ENCODE measurements at regions not wholly inside any gene's neighbourhood (a gene's known extent, or its start where the extent isn't known, plus 50 kb on each side); places are given as distances from the start of the nearest gene placed in this dataset.

DNA sequence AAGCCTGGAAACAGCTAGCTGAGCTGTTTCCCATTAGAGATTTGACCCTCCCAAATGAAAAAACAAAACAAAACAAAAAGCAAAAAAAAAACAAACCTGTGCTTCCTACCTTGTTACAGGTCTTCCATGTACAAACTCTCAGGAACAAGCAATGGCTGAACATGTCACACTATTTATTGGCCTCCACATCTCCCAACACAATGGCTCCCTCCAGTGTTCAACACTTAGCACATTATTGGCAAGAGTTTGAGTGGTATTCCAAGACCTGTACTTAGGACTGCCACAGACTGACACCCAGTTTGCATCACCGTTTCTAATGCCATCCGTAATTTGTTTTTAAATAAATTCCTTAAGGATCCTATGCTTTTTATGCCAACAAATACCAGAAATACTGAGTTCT lies 195.0 kb upstream of the OLFM3 start:
- DNase-seq: no peak
- no peaks in the 10 kb centered on the region for H3K27me3 Mint-ChIP-seq
- H3K4me3 Mint-ChIP-seq: no peak overlapping the region
- no peak overlapping the region for H3K27ac Mint-ChIP-seq
- ChIA-PET CTCF (no interaction called here), POLR2A (no interaction called here)
- no peaks in the 10 kb centered on the region for H3K4me1 Mint-ChIP-seq
- no peaks in the 10 kb centered on the region for H3K36me3 Mint-ChIP-seq (ENCODE audit: low read depth)
- no peaks in the 10 kb centered on the region for H3K9me3 Mint-ChIP-seq

DNA sequence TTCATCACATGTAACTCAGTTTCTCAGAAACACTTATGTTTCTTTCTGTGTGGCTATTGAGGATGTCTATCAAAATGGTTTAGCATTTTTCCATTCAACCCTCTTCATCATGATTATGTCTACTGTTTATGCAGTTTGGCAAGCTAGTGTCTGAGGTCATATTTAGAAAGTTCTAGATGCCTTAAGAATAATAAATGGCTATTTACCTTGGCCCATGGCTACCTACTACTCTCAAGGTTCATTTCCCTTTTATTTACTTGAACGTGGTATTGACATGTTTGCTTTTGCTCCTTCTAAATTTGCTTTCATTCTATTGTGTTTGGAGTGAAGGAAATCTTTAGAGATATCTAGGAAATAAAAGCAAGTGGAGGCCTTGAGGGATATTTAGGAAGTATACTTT lies 193.7 kb upstream of the OLFM3 start:
- ChIA-PET CTCF (no interaction called here), POLR2A (no interaction called here)
- no peaks in the 10 kb centered on the region for H3K27me3 Mint-ChIP-seq
- no peak overlapping the region for H3K4me3 Mint-ChIP-seq
- H3K4me1 Mint-ChIP-seq: no peaks in the 10 kb centered on the region
- H3K27ac Mint-ChIP-seq: no peak overlapping the region
- no peaks in the 10 kb centered on the region for H3K9me3 Mint-ChIP-seq
- no peaks in the 10 kb centered on the region for H3K36me3 Mint-ChIP-seq (ENCODE audit: low read depth)
- no peak for DNase-seq

DNA sequence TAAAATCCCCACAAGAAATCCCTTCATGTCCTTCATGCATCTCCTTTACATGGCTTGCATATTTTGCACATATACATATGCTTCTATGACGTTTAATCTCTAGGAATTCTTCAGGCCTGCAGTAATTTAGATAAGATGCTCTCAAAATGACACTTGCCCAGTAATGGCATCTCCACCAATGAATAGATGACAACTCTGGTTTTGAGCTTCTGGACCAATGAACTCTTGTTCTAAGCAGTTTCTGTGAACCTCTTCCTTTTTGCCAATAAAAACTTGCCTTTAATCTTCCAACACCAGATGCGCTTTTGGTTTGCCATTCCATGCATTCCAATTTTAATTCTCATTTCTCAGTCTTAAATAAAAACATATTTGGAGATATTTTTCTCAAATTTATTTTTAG lies 189.8 kb upstream of the OLFM3 start:
- no peak for DNase-seq
- no peak overlapping the region for H3K27ac Mint-ChIP-seq
- ChIA-PET POLR2A (no interaction called here), CTCF (no interaction called here)
- H3K4me3 Mint-ChIP-seq: no peak overlapping the region
- no peaks in the 10 kb centered on the region for H3K4me1 Mint-ChIP-seq
- no peaks in the 10 kb centered on the region for H3K27me3 Mint-ChIP-seq
- H3K36me3 Mint-ChIP-seq (ENCODE audit: low read depth): no peaks in the 10 kb centered on the region
- H3K9me3 Mint-ChIP-seq: no peaks in the 10 kb centered on the region

DNA sequence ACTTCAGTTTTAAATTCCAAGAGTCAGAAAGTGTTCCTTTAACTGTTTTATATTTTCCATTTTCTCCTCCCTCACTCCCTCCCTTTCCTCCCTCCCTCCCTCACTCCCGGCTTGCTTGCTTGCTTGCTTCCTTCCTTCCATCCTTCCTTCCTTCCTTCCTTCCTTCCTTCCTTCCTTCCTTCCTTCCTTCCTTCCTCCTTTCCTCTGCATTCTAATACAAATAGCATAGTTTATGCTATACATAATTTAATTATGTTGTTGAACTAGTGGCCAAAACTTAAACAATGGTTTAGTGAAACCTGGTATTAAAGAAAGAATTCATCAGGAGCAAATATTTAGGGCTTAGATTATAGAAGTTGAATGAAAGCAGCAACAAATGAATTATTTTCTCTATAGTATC lies 188.5 kb upstream of the OLFM3 start:
- DNase-seq: no peak
- CTCF ChIA-PET: no interaction called here
- H3K27ac Mint-ChIP-seq: no peak overlapping the region
- POLR2A ChIA-PET: no interaction called here
- H3K27me3 Mint-ChIP-seq: no peaks in the 10 kb centered on the region
- H3K4me3 Mint-ChIP-seq: no peak overlapping the region
- H3K36me3 Mint-ChIP-seq (ENCODE audit: low read depth): no peaks in the 10 kb centered on the region
- H3K9me3 Mint-ChIP-seq: no peaks in the 10 kb centered on the region
- H3K4me1 Mint-ChIP-seq: no peaks in the 10 kb centered on the region

DNA sequence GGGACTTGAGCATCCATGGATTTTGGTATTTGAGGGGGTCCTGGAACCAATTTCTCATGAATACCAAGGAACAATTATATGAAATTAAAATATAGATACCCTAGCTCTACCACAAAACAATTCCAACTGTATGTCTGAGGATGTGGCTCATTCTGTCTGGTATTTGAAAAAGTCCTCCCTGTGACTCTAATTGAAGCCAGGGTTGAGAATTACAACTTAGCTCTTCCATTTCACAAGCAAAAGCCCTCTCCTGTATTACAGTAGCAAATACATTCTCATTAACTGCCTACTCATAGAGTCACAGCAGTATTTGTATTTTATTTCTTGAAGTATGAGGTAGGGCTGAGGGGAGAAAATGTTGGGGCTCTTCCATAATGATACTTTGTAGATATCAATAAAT lies 187.8 kb upstream of the OLFM3 start:
- Mint-ChIP-seq H3K4me1 (no peaks in the 10 kb centered on the region), H3K36me3 (ENCODE audit: low read depth) (no peaks in the 10 kb centered on the region), H3K27me3 (no peaks in the 10 kb centered on the region), H3K4me3 (no peak overlapping the region), H3K9me3 (no peaks in the 10 kb centered on the region), H3K27ac (no peak overlapping the region)
- no peak for DNase-seq
- POLR2A ChIA-PET: no interaction called here
- CTCF ChIA-PET: no interaction called here

DNA sequence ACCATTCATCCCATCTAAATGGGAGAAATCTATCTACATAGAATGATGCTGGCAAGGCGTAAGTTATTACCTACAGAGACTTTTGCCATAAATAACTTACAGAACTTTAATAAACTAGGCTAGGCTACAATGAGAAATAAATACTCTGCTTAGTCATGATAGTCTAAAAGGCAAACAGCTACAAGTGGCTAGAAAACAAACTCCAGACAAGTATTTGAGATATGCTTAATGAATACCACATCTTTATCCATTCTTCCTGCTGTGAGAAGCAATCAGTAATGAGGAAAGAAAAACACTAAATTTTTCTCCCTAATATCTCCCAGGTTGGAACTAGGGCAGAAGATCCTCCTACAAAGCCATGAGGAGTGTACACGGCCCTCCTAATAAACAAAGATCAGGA lies 187.0 kb upstream of the OLFM3 start:
- H3K4me1 Mint-ChIP-seq: no peaks in the 10 kb centered on the region
- ChIA-PET POLR2A (no interaction called here), CTCF (no interaction called here)

DNA sequence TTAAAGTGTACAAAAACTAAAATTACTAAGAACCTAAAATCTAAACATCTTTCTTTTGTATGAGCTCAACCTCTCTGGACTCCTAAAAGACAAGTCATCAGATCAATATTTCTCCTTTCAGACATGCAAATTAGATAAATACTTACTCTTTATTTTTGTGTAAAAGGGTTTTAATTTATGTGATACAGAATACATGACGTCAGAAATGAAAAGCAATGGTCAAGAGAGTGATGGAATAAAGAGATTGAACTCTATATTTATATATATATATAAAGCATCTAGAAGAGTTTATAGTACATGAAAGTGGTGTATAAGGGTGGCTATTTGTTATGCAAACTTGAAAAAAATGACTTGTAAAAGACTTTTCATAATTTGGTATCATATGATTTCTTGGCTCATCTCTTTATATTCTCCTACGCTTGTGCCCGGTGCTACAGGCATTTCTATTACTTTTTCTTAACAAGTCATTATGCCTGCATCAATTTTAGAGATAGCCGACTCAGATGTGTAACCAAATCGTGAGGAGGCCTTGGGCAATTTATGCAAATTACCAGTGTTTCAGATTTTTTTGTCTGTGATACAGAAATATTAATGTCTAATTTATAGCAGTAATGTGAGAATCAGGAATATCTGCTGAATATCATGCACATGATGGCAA lies 186.0 kb upstream of the OLFM3 start:
- no peak overlapping the region for H3K27ac Mint-ChIP-seq
- POLR2A ChIA-PET: no interaction called here
- CTCF ChIA-PET: no interaction called here

More for the DNA sequence above, 187.0 kb upstream of the OLFM3 start:
- H3K27me3 Mint-ChIP-seq: no peaks in the 10 kb centered on the region
- no peak overlapping the region for H3K27ac Mint-ChIP-seq
- H3K9me3 Mint-ChIP-seq: no peaks in the 10 kb centered on the region
- DNase-seq: no peak
- no peak overlapping the region for H3K4me3 Mint-ChIP-seq
- H3K36me3 Mint-ChIP-seq (ENCODE audit: low read depth): no peaks in the 10 kb centered on the region

DNA sequence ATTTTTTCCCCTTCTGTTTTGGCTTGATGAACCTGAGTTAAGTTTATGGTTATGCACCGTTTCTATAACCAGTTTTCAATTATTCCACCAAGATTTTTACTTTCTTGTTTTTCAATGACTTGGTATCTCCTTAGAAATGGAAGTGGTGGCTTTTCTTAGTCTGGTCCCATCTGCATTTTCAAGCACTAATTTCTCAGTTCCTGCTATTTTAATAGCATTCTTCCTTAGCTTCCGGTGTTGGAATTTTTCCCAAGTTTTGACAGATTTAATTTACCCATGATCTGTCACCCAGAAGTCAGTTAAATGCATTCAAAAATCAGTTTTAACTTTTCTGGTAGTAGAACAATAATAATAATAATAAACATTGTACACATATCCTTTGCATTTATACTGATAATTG lies 184.6 kb upstream of the OLFM3 start:
- ChIA-PET POLR2A (no interaction called here), CTCF (no interaction called here)
- no peaks in the 10 kb centered on the region for H3K4me1 Mint-ChIP-seq
- no peak overlapping the region for H3K4me3 Mint-ChIP-seq
- H3K9me3 Mint-ChIP-seq: no peaks in the 10 kb centered on the region
- no peaks in the 10 kb centered on the region for H3K27me3 Mint-ChIP-seq
- DNase-seq: no peak
- H3K36me3 Mint-ChIP-seq (ENCODE audit: low read depth): no peaks in the 10 kb centered on the region
- no peak overlapping the region for H3K27ac Mint-ChIP-seq

More for the DNA sequence above, 186.0 kb upstream of the OLFM3 start:
- Mint-ChIP-seq H3K9me3 (no peaks in the 10 kb centered on the region), H3K27me3 (no peaks in the 10 kb centered on the region), H3K4me1 (no peaks in the 10 kb centered on the region), H3K36me3 (ENCODE audit: low read depth) (no peaks in the 10 kb centered on the region), H3K4me3 (no peak overlapping the region)
- DNase-seq: no peak

DNA sequence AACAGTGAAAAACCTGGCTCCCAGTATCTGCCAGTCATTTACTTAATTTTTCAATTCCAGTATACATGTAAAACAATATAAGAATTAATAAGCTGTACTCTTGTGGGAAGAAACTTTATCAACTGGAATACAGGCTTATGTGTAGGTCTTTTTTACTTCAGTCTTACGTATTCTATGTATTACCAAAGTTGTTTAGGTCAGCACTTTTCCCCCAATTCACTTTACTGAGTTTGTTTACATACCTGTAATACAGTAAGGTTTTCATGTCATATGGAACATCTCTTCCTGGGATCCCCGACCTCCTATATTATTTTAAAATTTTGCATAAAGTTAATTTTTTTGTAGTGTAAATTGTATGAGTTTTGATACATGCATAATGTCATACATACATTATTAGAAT lies 181.8 kb upstream of the OLFM3 start:
- POLR2A ChIA-PET: no interaction called here
- CTCF ChIA-PET: no interaction called here
- no peak overlapping the region for H3K4me3 Mint-ChIP-seq
- no peak overlapping the region for H3K27ac Mint-ChIP-seq
- H3K4me1 Mint-ChIP-seq: no peaks in the 10 kb centered on the region
- no peak for DNase-seq
- no peaks in the 10 kb centered on the region for H3K27me3 Mint-ChIP-seq
- no peaks in the 10 kb centered on the region for H3K9me3 Mint-ChIP-seq
- H3K36me3 Mint-ChIP-seq (ENCODE audit: low read depth): no peaks in the 10 kb centered on the region

DNA sequence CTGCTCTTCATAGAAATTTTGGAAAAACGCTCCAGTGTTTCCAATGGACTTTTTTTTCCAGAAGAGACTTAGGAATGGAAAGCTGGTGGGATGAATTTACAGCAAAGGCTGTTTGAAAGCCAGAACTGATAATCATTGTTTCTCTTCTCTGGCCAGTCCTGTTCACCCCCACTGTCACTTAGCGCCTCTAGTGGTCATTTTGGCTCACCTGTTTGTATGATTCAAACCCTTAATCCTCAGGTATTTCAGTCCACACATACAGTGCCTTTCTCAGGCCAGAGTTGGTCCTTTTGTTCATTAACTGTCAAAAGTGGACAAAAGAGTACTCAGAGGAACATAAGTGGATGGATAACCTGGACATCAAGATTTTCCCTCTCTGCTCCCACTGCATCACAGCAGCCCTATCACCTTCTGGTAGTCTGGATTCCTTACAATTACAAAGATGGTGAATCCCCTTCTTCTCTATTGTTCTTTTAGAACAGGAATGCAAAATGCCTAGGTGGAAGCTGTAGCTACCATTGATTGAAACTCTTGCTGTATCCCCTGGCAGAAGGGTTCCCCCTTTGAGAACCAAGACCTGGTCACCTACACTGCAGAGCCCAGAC lies 177.6 kb upstream of the OLFM3 start:
- ChIA-PET CTCF (no interaction called here), POLR2A (no interaction called here)
- no peaks in the 10 kb centered on the region for H3K27me3 Mint-ChIP-seq
- H3K9me3 Mint-ChIP-seq: no peaks in the 10 kb centered on the region
- H3K4me1 Mint-ChIP-seq: no peaks in the 10 kb centered on the region
- no peaks in the 10 kb centered on the region for H3K36me3 Mint-ChIP-seq (ENCODE audit: low read depth)
- peak; percentile 23 for DNase-seq
- no peak overlapping the region for H3K27ac Mint-ChIP-seq
- H3K4me3 Mint-ChIP-seq: no peak overlapping the region

DNA sequence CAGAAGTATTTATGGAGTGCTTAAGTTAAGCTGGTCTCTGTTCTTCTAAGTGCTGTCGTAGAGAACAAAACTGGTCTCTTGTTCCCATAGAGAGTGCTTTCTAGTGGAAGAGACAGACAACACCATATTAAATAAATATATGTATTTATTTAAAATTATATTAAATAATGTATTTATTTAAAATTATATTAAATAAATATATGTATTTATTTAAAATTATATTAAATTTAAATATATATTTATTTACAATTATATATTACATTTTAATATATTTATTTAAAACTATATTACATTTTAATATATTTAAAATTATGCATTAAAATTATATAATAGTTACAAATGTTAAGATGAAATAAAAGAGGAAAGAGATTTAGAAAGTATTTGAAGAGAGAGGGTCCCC lies 175.5 kb upstream of the OLFM3 start:
- Mint-ChIP-seq H3K4me1 (no peaks in the 10 kb centered on the region), H3K36me3 (ENCODE audit: low read depth) (no peaks in the 10 kb centered on the region), H3K9me3 (no peaks in the 10 kb centered on the region), H3K27me3 (no peaks in the 10 kb centered on the region), H3K27ac (no peak overlapping the region), H3K4me3 (no peak overlapping the region)
- CTCF ChIA-PET: no interaction called here
- POLR2A ChIA-PET: no interaction called here
- no peak for DNase-seq

DNA sequence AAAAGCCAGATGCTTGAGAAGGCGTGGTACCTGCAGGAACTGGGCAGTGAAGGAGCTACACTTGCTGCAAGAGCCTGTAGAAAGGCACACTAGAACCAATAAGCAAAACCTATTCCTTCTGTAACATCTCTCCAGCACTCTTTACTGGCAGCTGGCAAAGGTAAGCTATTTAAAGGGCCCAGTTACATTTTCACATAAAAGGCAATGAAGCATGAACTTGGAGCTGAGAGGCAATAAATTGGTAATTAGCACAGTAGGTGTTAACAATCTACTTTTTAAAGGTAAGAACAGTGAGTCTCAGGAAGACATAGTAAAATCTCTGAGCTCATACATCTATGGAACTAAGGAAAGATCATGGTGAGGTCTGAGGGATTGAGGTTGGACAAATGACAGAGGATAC lies 167.1 kb upstream of the OLFM3 start:
- no peak for DNase-seq
- no peak overlapping the region for H3K27ac Mint-ChIP-seq
- CTCF ChIA-PET: no interaction called here
- POLR2A ChIA-PET: no interaction called here
- no peaks in the 10 kb centered on the region for H3K9me3 Mint-ChIP-seq
- no peaks in the 10 kb centered on the region for H3K27me3 Mint-ChIP-seq
- no peaks in the 10 kb centered on the region for H3K4me1 Mint-ChIP-seq
- no peaks in the 10 kb centered on the region for H3K36me3 Mint-ChIP-seq (ENCODE audit: low read depth)
- no peak overlapping the region for H3K4me3 Mint-ChIP-seq

DNA sequence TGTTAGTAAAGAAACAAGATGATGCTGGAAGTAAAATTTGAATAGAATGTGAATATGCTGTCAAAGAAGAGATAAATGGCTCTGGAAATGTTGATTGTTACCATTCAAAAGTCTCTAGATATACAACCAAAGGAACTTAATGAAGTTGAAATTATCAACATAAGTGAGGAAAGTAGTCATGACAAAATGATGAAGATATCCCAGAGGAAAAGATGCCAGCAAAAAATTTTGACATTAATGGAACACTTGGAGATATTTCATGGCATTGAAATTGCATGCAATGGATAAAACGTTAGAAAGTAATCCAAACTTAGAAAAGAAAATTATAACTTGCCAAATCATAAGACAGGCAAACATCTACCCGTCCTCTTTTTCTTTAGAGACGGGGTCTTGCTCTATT lies 154.5 kb upstream of the OLFM3 start:
- Mint-ChIP-seq H3K4me1 (no peaks in the 10 kb centered on the region), H3K36me3 (ENCODE audit: low read depth) (no peaks in the 10 kb centered on the region), H3K9me3 (no peaks in the 10 kb centered on the region), H3K27ac (no peak overlapping the region), H3K4me3 (no peak overlapping the region), H3K27me3 (no peaks in the 10 kb centered on the region)
- DNase-seq: no peak
- CTCF ChIA-PET: no interaction called here
- POLR2A ChIA-PET: no interaction called here

DNA sequence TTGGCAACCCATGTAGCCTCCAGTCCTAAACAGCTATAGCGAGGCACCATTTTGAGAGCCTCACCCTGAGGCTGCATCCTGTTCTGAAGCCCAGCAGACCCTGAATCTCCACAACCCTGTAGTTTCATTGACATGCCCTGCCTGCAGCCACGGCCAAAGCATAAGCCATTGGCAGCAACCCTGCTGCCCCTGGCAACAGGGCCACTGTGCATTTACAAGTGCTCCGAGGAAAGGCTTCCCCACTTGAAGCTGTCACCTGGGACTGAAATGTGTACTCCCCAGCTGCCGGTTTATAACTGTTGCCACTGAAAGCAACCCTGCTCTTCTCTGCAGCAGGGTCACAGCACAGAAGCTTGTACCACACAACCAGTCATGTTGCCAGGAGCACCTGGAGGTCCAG lies 124.2 kb upstream of the OLFM3 start:
- ChIA-PET POLR2A (no interaction called here), CTCF (no interaction called here)
- Mint-ChIP-seq H3K4me1 (no peaks in the 10 kb centered on the region), H3K27me3 (no peaks in the 10 kb centered on the region), H3K36me3 (ENCODE audit: low read depth) (no peaks in the 10 kb centered on the region), H3K4me3 (no peak overlapping the region), H3K27ac (no peak overlapping the region), H3K9me3 (no peaks in the 10 kb centered on the region)
- no peak for DNase-seq

Measured in activated CD4-positive, alpha-beta T cell treated with anti-CD3 and anti-CD28 coated beads, Interleukin-2, amount 10 ng/mL, durations not matched to agents 7 days and 5 days (primary cell).